ENCODE measurements at regions not wholly inside any gene's neighbourhood (a gene's known extent, or its start where the extent isn't known, plus 50 kb on each side); places are given as distances from the start of the nearest gene placed in this dataset.

DNA sequence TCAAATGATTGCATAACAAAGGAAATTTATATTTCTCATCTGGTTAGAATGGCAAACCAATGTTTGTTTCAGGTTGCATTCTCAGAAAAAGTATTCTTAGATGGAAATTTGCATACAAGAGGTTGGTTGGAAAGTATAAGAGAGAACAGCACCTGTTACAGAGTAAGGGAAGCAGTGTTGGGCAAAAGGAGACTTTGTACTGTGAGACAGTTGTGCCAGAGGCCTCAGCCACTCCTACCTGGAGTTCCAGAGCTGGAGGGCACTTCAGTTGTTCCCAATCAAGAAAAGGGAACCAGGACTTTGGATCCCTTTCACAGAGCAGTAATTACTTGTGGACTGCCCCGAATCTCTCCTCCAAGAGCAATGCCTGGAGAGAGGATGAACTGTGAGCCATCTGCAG lies 81.8 kb downstream of the SPRY2 start:
- no peak overlapping the region for H2AFZ ChIP-seq (ENCODE audit: control insufficient read depth, low read length)
- no peaks in the 10 kb centered on the region for H3K36me3 ChIP-seq (ENCODE audit: control insufficient read depth in 2 of 2, extremely low read depth in 1 of 2, insufficient read depth in 2 of 2, low read length in 2 of 2)
- no peaks in the 10 kb centered on the region for H3K79me2 ChIP-seq (ENCODE audit: control insufficient read depth, insufficient read depth, low read length)
- dilution Hi-C loops (cut with MboI; ENCODE audit: extremely low pct_ligation_motif_present, low sequenced_read_pairs): no loop called here
- no peak overlapping the region for H3K9ac ChIP-seq (ENCODE audit: control insufficient read depth, extremely low read depth, insufficient read depth, low read length)
- no peaks in the 10 kb centered on the region for H3K4me1 ChIP-seq (ENCODE audit: control insufficient read depth, extremely low read depth, insufficient read depth, low read length)
- no peaks in the 10 kb centered on the region for H4K20me1 ChIP-seq (ENCODE audit: control insufficient read depth, extremely low read depth, insufficient read depth, low read length)
- no peak overlapping the region for H3K27ac ChIP-seq (ENCODE audit: control insufficient read depth, insufficient read depth, low read length)
- no peak for TF ChIP-seq EZH2 (IDR thresholded peaks at IDR 0.05; ENCODE audit: low read length)
- TF ChIP-seq, protein P1, sequence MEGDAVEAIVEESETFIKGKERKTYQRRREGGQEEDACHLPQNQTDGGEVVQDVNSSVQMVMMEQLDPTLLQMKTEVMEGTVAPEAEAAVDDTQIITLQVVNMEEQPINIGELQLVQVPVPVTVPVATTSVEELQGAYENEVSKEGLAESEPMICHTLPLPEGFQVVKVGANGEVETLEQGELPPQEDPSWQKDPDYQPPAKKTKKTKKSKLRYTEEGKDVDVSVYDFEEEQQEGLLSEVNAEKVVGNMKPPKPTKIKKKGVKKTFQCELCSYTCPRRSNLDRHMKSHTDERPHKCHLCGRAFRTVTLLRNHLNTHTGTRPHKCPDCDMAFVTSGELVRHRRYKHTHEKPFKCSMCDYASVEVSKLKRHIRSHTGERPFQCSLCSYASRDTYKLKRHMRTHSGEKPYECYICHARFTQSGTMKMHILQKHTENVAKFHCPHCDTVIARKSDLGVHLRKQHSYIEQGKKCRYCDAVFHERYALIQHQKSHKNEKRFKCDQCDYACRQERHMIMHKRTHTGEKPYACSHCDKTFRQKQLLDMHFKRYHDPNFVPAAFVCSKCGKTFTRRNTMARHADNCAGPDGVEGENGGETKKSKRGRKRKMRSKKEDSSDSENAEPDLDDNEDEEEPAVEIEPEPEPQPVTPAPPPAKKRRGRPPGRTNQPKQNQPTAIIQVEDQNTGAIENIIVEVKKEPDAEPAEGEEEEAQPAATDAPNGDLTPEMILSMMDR (optimal IDR thresholded peaks at IDR 0.05 in 1 of 3, IDR thresholded peaks at IDR 0.05 in 1 of 3, conservative IDR thresholded peaks at IDR 0.05 in 1 of 3; ENCODE audit: extremely low read depth in 1 of 3, insufficient read depth in 2 of 3, low read length in 3 of 3): no peak
- H3K4me2 ChIP-seq (ENCODE audit: control insufficient read depth, extremely low read depth, insufficient read depth, low read depth, low read length): no peak overlapping the region
- H3K9me3 ChIP-seq (ENCODE audit: control insufficient read depth, low read depth, low read length): no peaks in the 10 kb centered on the region
- no peaks in the 10 kb centered on the region for H3K9me1 ChIP-seq (ENCODE audit: control insufficient read depth, extremely low read depth, insufficient read depth, low read length)
- no peak for DNase-seq (ENCODE audit: low read depth, low spot score)
- H3K27me3 ChIP-seq (ENCODE audit: control insufficient read depth, extremely low read depth, insufficient read depth, low read length): no peaks in the 10 kb centered on the region
- H3K4me3 ChIP-seq (ENCODE audit: control insufficient read depth in 2 of 3, extremely low read depth in 1 of 3, insufficient read depth in 2 of 3, low read depth in 1 of 3, low read length in 3 of 3): no peak overlapping the region
- FAIRE-seq: no peak

DNA sequence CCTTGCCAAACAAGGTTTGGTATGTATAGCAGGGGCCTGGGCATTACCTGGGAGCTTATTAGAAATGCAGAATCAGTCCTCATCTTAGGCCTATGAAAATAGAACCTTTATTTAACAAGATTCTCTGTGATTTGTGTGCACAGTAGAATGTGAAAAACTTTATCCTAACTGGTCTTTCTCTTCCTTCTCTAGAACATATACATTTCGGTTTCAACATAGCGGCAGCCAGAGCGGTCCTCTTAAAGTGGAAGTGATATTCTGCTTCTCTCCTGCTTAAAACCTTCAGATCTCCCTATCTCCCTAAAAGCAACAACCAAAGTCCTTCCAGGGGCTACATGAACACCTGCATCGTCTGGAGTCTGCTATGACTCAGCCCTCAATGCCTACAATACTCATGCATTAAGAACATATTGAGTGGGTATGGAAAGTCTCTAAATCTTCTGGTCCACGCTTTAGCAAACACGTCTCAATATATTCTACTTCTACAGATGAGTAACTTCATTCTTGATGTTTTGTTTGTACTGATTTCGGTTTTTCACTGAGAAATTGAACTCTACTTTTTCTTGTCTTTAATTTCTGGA lies 84.5 kb downstream of the SPRY2 start:
- Histone ChIP-seq H3K4me2 (ENCODE audit: control insufficient read depth, extremely low read depth, insufficient read depth, low read depth, low read length) (no peak overlapping the region), H3K36me3 (ENCODE audit: control insufficient read depth in 2 of 2, extremely low read depth in 1 of 2, insufficient read depth in 2 of 2, low read length in 2 of 2) (no peaks in the 10 kb centered on the region), H2AFZ (ENCODE audit: control insufficient read depth, low read length) (no peak overlapping the region), H3K4me3 (ENCODE audit: control insufficient read depth in 2 of 3, extremely low read depth in 1 of 3, insufficient read depth in 2 of 3, low read depth in 1 of 3, low read length in 3 of 3) (no peak overlapping the region), H3K79me2 (ENCODE audit: control insufficient read depth, insufficient read depth, low read length) (no peaks in the 10 kb centered on the region), H3K27ac (ENCODE audit: control insufficient read depth, insufficient read depth, low read length) (no peak overlapping the region), H4K20me1 (ENCODE audit: control insufficient read depth, extremely low read depth, insufficient read depth, low read length) (no peaks in the 10 kb centered on the region), H3K9ac (ENCODE audit: control insufficient read depth, extremely low read depth, insufficient read depth, low read length) (no peak overlapping the region), H3K9me1 (ENCODE audit: control insufficient read depth, extremely low read depth, insufficient read depth, low read length) (no peaks in the 10 kb centered on the region), H3K27me3 (ENCODE audit: control insufficient read depth, extremely low read depth, insufficient read depth, low read length) (no peaks in the 10 kb centered on the region), H3K4me1 (ENCODE audit: control insufficient read depth, extremely low read depth, insufficient read depth, low read length) (no peaks in the 10 kb centered on the region), H3K9me3 (ENCODE audit: control insufficient read depth, low read depth, low read length) (no peaks in the 10 kb centered on the region)
- FAIRE-seq (no peak), DNase-seq (ENCODE audit: low read depth, low spot score) (no peak)
- dilution Hi-C loops (cut with MboI; ENCODE audit: extremely low pct_ligation_motif_present, low sequenced_read_pairs): no loop called here
- TF ChIP-seq, protein P1 (optimal IDR thresholded peaks at IDR 0.05 in 1 of 3, IDR thresholded peaks at IDR 0.05 in 1 of 3, conservative IDR thresholded peaks at IDR 0.05 in 1 of 3; ENCODE audit: extremely low read depth in 1 of 3, insufficient read depth in 2 of 3, low read length in 3 of 3): no peak
- no peak for TF ChIP-seq EZH2 (IDR thresholded peaks at IDR 0.05; ENCODE audit: low read length)

All from keratinocyte (primary cell).